K562 (cell line): ENCODE measurements at regions not wholly inside any gene's neighbourhood (a gene's known extent, or its start where the extent isn't known, plus 50 kb on each side); places are given as distances from the start of the nearest gene placed in this dataset.

Source experiments
- CEBPB ChIP-seq: fragments of 450-650 bp; IDR thresholded peaks from 2 replicates; pipeline ENCODE4 v1.6.1; 2016; ENCODE audit warnings: missing genetic modification characterization, missing compliant biosample characterization
- GABPA ChIP-seq: fragments of 200-800 bp; sonication (Bioruptor generic); conservative IDR thresholded peaks from 2 replicates; pipeline ENCODE4 v1.6.1; 2016; ENCODE audit warnings: low read depth, missing genetic modification characterization, missing compliant biosample characterization
- POLR2AphosphoS5 ChIP-seq: IDR thresholded peaks from 2 replicates; pipeline ENCODE4 v1.6.1; 2011; ENCODE audit warnings: mild to moderate bottlenecking, low read depth, low read length, moderate library complexity; ENCODE audit not compliant: control insufficient read depth, insufficient read depth
- TCF3 ChIP-seq: sonication (generic); formaldehyde crosslinking; IDR thresholded peaks from 2 replicates; pipeline ENCODE4 v1.4.0; 2020; ENCODE audit warnings: mild to moderate bottlenecking, missing genetic modification reagents

DNA sequence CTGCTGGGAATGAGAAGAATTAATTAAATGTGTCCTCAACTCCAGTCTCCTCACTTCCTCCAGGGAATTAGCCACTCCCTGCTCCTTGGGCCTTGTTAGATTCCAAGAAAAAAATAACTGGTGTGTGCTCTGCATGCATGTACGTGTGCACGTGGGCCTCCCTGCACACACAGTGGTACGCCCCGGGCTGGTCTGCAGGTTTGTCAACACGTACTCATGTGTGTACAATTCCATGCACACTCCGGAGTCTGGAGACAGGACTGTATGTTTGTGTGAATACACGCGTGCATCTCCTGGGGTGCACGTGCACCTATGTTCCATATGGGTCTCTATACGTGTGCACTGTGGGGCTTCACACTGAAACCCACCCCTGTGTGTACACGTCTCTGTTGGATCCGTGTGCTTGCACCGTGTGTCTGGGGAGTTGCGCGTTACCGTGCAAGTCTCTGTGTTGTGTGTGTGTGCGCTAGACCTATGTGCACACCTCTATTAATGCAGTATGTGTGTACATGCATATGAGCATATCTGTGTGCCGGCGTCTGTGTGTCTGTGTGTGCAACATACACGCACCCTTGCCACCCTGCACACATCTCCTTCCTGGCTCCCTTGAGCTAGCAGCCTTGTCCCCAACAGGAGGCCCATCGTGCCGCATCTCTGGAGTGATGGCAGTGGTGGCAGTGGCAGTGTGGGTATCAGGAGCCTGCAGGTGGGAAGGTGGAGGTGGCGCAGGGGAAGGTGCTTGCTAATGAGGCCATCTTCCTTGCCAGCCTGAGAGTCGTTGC is 210.1 kb downstream of the TBC1D2B start:
- no peak for TF ChIP-seq CEBPB
- no peak for TF ChIP-seq GABPA
- TF ChIP-seq TCF3: no peak
- TF ChIP-seq POLR2AphosphoS5: no peak
